ENCODE measurements at regions not wholly inside any gene's neighbourhood (a gene's known extent, or its start where the extent isn't known, plus 50 kb on each side); places are given as distances from the start of the nearest gene placed in this dataset.
"Not testable (repeated sequence)": the region's sequence is repeated elsewhere in the genome, so short reads cannot be mapped to it uniquely, and the experiment has no call there.

DNA sequence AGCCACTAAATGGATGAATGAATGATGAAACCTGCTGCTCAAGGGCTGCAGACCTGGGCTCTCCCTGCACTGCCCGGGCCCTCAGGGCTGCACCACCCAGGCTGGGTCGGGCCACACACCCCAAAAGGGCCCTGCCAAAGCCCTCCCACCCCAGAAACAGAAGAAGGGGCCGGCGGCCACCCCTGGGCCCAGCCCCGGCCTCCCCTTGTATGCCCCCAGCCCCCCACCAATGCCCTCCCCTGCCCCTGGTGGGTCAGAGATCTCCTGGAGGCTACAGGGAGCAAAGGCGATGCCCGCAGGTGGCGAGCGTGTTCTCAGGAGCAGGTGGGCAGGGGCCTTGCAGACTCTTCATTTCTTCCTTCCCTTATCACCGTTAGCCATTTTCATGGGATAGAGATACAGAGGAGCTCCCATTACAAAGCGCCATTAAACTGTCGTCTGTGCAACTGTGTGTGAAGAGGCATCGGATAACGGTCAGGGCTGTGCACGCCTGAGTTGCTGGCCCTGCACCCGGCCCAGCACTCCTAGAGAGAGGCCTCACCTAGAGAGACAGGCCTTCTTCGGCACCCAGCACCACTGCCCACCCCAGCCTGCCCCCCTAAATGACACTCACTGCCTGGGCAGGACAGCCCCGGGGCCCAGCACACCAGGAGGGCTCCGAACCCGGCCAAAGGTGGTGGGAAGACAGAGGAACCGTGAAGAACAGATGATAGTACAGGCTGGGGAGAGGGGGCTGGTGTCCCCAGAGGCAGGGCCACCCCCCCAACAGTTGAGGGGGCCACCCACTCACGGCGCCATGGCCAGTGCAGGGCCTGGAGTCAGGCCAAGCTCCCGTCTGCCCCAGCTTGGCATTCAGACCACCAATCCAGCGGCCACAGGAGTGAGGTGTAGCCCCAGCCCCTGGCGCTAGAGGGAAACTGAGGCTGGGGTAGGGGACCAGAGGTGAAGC lies 133.7 kb downstream of the FAM53A start:
- intact Hi-C loops (cut with DNase I; ENCODE audit: low total_unique reads): no loop called here
- WGBS, 5 donors: 75 to 81% (median 79%) methylated on average over 19 to 26 of the region's 26 CpGs
- no peak for TF ChIP-seq EP300 (IDR thresholded peaks at IDR 0.05)

DNA sequence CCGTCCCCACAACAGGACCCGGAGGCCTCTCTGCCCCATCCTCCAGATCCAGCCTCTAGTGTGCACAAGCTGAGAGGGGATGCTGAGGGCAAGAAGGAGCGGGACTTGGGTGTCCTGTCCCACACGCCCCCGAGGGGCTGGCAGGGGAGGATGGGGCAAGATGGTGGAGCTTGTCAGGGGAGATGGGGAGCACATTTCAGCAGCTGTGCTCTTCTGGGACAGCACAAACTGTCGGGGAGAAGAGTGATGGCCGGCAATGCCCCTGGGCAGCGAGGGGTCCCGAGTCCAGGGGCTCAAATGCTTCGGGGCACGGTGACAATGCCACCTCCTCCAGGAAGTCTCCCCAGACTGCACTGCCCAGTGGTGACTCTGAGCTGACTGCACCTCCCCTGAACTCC lies 134.5 kb downstream of the FAM53A start:
- H3K27ac ChIP-seq: no peak overlapping the region
- peaks cover 0 to 21% (median 17%) of the 10 kb centered on the region in 4 donors for H3K4me1 ChIP-seq
- H3K4me3 ChIP-seq: no peak overlapping the region
- H3K27me3 ChIP-seq: peaks cover 0 to 44% (median 6%) of the 10 kb centered on the region in 3 donors
- intact Hi-C loops (cut with DNase I; ENCODE audit: low total_unique reads): no loop called here
- H3K36me3 ChIP-seq: no peaks in the 10 kb centered on the region
- DNase-seq: no peak
- H3K9me3 ChIP-seq: no peaks in the 10 kb centered on the region
- 73 to 88% (median 86%) methylated on average over 3 to 11 of the region's 11 CpGs for WGBS, 5 donors
- TF ChIP-seq POLR2A (IDR thresholded peaks at IDR 0.05) (no peak), EP300 (IDR thresholded peaks at IDR 0.05) (no peak), POLR2AphosphoS5 (IDR thresholded peaks at IDR 0.05) (no peak)
- TF ChIP-seq, protein P1, sequence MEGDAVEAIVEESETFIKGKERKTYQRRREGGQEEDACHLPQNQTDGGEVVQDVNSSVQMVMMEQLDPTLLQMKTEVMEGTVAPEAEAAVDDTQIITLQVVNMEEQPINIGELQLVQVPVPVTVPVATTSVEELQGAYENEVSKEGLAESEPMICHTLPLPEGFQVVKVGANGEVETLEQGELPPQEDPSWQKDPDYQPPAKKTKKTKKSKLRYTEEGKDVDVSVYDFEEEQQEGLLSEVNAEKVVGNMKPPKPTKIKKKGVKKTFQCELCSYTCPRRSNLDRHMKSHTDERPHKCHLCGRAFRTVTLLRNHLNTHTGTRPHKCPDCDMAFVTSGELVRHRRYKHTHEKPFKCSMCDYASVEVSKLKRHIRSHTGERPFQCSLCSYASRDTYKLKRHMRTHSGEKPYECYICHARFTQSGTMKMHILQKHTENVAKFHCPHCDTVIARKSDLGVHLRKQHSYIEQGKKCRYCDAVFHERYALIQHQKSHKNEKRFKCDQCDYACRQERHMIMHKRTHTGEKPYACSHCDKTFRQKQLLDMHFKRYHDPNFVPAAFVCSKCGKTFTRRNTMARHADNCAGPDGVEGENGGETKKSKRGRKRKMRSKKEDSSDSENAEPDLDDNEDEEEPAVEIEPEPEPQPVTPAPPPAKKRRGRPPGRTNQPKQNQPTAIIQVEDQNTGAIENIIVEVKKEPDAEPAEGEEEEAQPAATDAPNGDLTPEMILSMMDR (IDR thresholded peaks at IDR 0.05): no peak

More for the DNA sequence above, 133.7 kb downstream of the FAM53A start:
- peaks cover 0 to 16% (median 11%) of the 10 kb centered on the region in 4 donors for H3K4me1 ChIP-seq
- H3K4me3 ChIP-seq: no peak overlapping the region
- peaks cover 0 to 48% (median 13%) of the 10 kb centered on the region in 3 donors for H3K27me3 ChIP-seq
- H3K27ac ChIP-seq: no peak overlapping the region
- H3K36me3 ChIP-seq: no peaks in the 10 kb centered on the region
- H3K9me3 ChIP-seq: no peaks in the 10 kb centered on the region
- DNase-seq: no peak

DNA sequence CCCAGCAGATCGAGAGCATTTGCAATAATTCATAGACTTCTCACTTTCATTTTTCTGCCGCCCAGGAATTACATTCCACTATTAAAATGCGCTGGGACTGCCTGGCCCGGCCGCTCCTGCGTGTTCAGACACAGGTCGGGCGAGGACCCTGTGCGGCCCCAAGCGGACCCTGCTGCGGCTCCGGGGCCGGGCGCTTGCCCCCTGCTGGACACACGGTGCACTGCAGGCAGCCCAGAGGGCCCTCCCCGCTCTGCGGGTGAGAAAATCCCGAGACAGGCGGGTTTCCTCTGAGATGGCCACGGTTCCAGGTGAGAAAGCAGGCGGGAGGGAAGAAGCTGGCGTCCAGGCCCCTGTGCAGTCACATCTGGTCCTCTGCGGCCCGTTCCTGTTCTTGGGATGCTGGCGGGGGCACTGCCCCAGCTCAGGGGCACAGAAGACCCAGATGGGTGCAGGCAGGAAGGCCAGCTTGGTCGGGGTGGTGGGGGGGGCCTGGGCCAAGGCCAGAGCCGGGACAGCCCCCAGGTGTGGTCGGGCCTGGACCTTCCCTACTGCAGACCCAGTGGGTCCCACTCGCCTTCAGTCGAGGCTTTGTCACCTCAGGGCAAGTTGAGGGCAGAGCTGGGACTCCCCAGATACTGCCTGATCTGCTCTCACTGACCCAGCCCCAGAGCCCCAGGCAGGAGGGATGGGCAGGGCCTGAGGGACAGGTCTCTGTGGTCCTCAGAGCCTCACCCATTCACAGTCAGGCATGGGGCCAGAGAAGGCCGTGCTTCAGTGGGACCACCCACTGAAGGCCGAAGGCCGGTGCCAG lies 135.1 kb downstream of the FAM53A start:
- H3K27ac ChIP-seq: peak overlapping the region in 2 of 5 donors; percentile 27 to 54
- 17 to 34% (median 20%) methylated on average over 13 to 33 of the region's 33 CpGs for WGBS, 5 donors
- peak overlapping the region; percentile 24 to 36 (median 29) for H3K4me3 ChIP-seq
- TF ChIP-seq, protein P1 (IDR thresholded peaks at IDR 0.05): peak in 5 of 7 experiments; percentile 61 to 99 (median 98)
- H3K36me3 ChIP-seq; intact Hi-C loops (cut with DNase I; ENCODE audit: low total_unique reads); H3K9me3 ChIP-seq: not testable (repeated sequence)
- peaks cover 0 to 42% (median under 1%) of the 10 kb centered on the region in 3 donors for H3K27me3 ChIP-seq
- peaks cover 0 to 21% (median 18%) of the 10 kb centered on the region in 4 donors for H3K4me1 ChIP-seq
- DNase-seq: peak; percentile 49 to 68

DNA sequence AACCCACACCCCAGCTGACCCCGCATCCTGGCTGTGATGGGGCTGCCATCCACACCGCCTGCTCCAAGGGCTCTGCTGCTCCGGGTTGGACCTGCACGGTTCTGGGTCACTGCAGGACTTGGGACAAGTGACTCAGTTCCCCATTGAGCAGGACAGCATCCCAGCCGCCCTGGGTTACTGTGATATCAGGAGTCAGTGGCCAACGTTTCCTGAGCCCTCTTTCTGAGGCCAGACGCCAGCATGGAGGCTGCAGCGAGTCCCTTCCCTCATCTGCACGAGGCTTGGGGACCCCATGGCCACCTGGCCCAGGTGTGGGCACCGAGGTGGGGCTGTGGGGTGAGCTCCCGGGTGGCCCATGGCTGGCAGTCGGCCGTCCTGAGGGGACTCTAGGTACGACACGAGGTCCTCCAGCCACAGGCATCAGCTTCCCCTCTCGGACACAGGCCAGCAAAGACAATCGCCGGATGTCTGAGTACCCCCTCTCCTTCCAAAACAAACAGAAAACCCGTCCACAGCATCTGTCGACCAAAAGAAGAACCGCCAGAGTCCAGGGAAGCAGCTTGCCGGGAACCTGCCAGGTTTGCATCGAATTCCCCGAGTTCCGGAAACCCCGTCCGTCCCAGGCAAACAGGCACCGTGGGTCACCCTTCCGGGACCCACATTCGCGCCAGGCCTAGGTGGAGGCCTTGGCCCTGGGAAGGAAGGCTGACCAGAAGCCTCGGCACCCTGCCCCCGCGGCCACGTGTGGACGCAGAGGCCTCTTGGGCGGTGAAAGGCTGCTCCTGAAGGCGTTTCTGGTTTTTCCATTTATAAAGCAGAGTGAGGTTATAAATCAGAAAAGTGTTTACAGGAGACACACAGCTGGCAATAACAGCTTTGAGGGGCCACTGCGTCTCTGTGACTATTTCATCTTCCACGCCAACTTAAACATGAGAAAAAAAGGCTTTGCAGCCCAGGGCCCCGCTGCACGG lies 136.0 kb downstream of the FAM53A start:
- H3K27ac ChIP-seq: peak overlapping the region in 3 of 5 donors; percentile 36 to 56 (median 54)
- 43 to 67% (median 62%) methylated on average over 24 to 42 of the region's 42 CpGs for WGBS, 5 donors
- no peaks in the 10 kb centered on the region for H3K36me3 ChIP-seq

More for the DNA sequence above, 136.0 kb downstream of the FAM53A start:
- H3K9me3 ChIP-seq: no peaks in the 10 kb centered on the region
- H3K27me3 ChIP-seq: peaks cover 0 to 42% (median 0%) of the 10 kb centered on the region in 3 donors
- peaks cover 0 to 21% (median 18%) of the 10 kb centered on the region in 4 donors for H3K4me1 ChIP-seq
- intact Hi-C loops (cut with DNase I; ENCODE audit: low total_unique reads): no loop called here
- TF ChIP-seq EP300 (IDR thresholded peaks at IDR 0.05): no peak
- no peak for TF ChIP-seq POLR2A (IDR thresholded peaks at IDR 0.05)
- TF ChIP-seq POLR2AphosphoS5 (IDR thresholded peaks at IDR 0.05): no peak
- TF ChIP-seq, protein P1 (IDR thresholded peaks at IDR 0.05): no peak
- peak overlapping the region; percentile 24 to 36 (median 29) for H3K4me3 ChIP-seq
- DNase-seq: peak in 1 of 2 donors; percentile 56

Measured in stomach (tissue), 8 donors.